NT2/D1 (cell line): ENCODE measurements at regions not wholly inside any gene's neighbourhood (a gene's known extent, or its start where the extent isn't known, plus 50 kb on each side); places are given as distances from the start of the nearest gene placed in this dataset.
"Not testable (repeated sequence)": the region's sequence is repeated elsewhere in the genome, so short reads cannot be mapped to it uniquely, and the experiment has no call there.

Experiments used
- YY1 ChIP-seq: IDR thresholded peaks from 2 replicates; pipeline ENCODE4 v1.6.1; 2011; ENCODE audit not compliant: insufficient read length, insufficient read depth
- ZNF274 ChIP-seq: IDR thresholded peaks from 2 replicates; pipeline ENCODE4 v1.6.1; 2011; ENCODE audit warnings: mild to moderate bottlenecking, low read depth, low read length

GRCh38 chr2:183792165-183792924 is 668.1 kb downstream of the NUP35 start:
- TF ChIP-seq YY1, ZNF274: not testable (repeated sequence)
